DND-41 (cell line): ENCODE measurements at regions not wholly inside any gene's neighbourhood (a gene's known extent, or its start where the extent isn't known, plus 50 kb on each side); places are given as distances from the start of the nearest gene placed in this dataset.
"Not testable (repeated sequence)": the region's sequence is repeated elsewhere in the genome, so short reads cannot be mapped to it uniquely, and the experiment has no call there.

Experiments used
- ATAC-seq: fragments of 200-7000 bp; cut with Tn5 transposase; 3 replicates; pipeline ENCODE4 v1.9.1; 2021; ENCODE audit warnings: low read depth; ENCODE audit not compliant: insufficient read depth
- DNase-seq: peaks from one replicate; pipeline ENCODE4 v3.0.0-alpha.2; 2020
- H2AFZ ChIP-seq: 2 replicates; pipeline ENCODE4 v1.6.0; 2012; ENCODE audit warnings: low read depth, low read length
- H3K27ac ChIP-seq: 2 replicates; pipeline ENCODE4 v1.5.1; 2012; ENCODE audit warnings: low read length, inconsistent platforms
- H3K27me3 ChIP-seq: fragments of 200-600 bp; sonication (generic); 2 replicates; pipeline ENCODE4 v1.6.0; 2012; ENCODE audit warnings: low read length, mild to moderate bottlenecking, inconsistent platforms; ENCODE audit not compliant: insufficient read depth, poor library complexity
- H3K36me3 ChIP-seq: 2 replicates; pipeline ENCODE4 v1.5.1; 2012; ENCODE audit warnings: low read length, inconsistent platforms; ENCODE audit not compliant: insufficient read depth
- H3K4me1 ChIP-seq: 2 replicates; pipeline ENCODE4 v1.5.1; 2012; ENCODE audit warnings: mild to moderate bottlenecking, low read length; ENCODE audit not compliant: insufficient read depth
- H3K4me2 ChIP-seq: 2 replicates; pipeline ENCODE4 v1.6.0; 2012; ENCODE audit warnings: mild to moderate bottlenecking, moderate library complexity, low read length, inconsistent platforms; ENCODE audit not compliant: insufficient read depth
- H3K4me3 ChIP-seq, 2 experiments: fragments of 200-600 bp in 1 of 2; shearing (Covaris generic) in 1 of 2; 2 replicates each; pipeline ENCODE4 v1.5.1; 2012 to 2016; ENCODE audit warnings: inconsistent platforms in 2 of 2, low read length in 2 of 2, mild to moderate bottlenecking in 2 of 2, low read depth in 1 of 2, moderate library complexity in 1 of 2
- H3K79me2 ChIP-seq: 2 replicates; pipeline ENCODE4 v1.6.0; 2012; ENCODE audit warnings: low read length, inconsistent platforms; ENCODE audit not compliant: insufficient read depth
- H3K9ac ChIP-seq: 2 replicates; pipeline ENCODE4 v1.6.0; 2012; ENCODE audit warnings: low read depth, mild to moderate bottlenecking, inconsistent platforms, low read length, moderate library complexity
- H3K9me3 ChIP-seq: 2 replicates; pipeline ENCODE4 v1.5.1; 2012; ENCODE audit warnings: low read length, moderate library complexity, mild to moderate bottlenecking, inconsistent platforms; ENCODE audit not compliant: insufficient read depth, severe bottlenecking
- H4K20me1 ChIP-seq: 2 replicates; pipeline ENCODE4 v1.6.0; 2012; ENCODE audit warnings: low read length; ENCODE audit not compliant: insufficient read depth
- EZH2 ChIP-seq: IDR thresholded peaks from 3 replicates; pipeline ENCODE4 v1.6.1; 2012; ENCODE audit warnings: borderline replicate concordance, low read depth, mild to moderate bottlenecking, moderate library complexity, low read length, inconsistent platforms; ENCODE audit not compliant: severe bottlenecking
- TF ChIP-seq, protein P1 (sequence below): IDR thresholded peaks from 2 replicates; pipeline ENCODE4 v1.5.1; 2012; ENCODE audit warnings: borderline replicate concordance, low read length, moderate library complexity, mild to moderate bottlenecking; ENCODE audit not compliant: poor library complexity, severe bottlenecking; ENCODE audit errors: extremely low read depth

DNA sequence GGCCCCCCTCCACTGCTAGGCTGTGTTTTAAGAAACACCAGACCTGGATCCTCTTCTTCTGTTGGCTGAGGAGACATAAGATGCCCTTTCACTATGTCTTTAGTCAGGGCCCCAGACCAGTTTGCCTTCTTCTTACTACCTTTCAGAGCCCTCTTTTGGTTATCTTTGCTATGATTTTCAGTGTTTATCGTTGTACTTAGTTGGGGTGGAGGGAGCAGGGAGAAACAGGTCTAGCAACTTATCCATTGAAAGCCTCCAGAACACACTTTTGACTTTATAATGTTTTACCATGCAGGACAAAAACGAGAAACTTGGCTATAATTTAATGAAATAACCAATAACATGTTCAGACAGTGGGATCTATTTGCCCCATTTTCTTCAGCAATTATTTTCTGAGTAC lies 525.2 kb downstream of the TNS3 start:
- H3K4me3 ChIP-seq: no peak overlapping the region
- H3K36me3 ChIP-seq: no peaks in the 10 kb centered on the region
- no peak overlapping the region for H3K27ac ChIP-seq
- ATAC-seq: no peak
- H3K27me3 ChIP-seq: no peaks in the 10 kb centered on the region
- DNase-seq: no peak
- TF ChIP-seq, protein P1, sequence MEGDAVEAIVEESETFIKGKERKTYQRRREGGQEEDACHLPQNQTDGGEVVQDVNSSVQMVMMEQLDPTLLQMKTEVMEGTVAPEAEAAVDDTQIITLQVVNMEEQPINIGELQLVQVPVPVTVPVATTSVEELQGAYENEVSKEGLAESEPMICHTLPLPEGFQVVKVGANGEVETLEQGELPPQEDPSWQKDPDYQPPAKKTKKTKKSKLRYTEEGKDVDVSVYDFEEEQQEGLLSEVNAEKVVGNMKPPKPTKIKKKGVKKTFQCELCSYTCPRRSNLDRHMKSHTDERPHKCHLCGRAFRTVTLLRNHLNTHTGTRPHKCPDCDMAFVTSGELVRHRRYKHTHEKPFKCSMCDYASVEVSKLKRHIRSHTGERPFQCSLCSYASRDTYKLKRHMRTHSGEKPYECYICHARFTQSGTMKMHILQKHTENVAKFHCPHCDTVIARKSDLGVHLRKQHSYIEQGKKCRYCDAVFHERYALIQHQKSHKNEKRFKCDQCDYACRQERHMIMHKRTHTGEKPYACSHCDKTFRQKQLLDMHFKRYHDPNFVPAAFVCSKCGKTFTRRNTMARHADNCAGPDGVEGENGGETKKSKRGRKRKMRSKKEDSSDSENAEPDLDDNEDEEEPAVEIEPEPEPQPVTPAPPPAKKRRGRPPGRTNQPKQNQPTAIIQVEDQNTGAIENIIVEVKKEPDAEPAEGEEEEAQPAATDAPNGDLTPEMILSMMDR: no peak
- no peak for TF ChIP-seq EZH2
- no peak overlapping the region for H3K4me2 ChIP-seq
- no peaks in the 10 kb centered on the region for H3K9me3 ChIP-seq
- no peaks in the 10 kb centered on the region for H3K4me1 ChIP-seq
- no peak overlapping the region for H3K9ac ChIP-seq
- no peak overlapping the region for H2AFZ ChIP-seq
- H3K79me2 ChIP-seq: no peaks in the 10 kb centered on the region
- H4K20me1 ChIP-seq: no peaks in the 10 kb centered on the region

DNA sequence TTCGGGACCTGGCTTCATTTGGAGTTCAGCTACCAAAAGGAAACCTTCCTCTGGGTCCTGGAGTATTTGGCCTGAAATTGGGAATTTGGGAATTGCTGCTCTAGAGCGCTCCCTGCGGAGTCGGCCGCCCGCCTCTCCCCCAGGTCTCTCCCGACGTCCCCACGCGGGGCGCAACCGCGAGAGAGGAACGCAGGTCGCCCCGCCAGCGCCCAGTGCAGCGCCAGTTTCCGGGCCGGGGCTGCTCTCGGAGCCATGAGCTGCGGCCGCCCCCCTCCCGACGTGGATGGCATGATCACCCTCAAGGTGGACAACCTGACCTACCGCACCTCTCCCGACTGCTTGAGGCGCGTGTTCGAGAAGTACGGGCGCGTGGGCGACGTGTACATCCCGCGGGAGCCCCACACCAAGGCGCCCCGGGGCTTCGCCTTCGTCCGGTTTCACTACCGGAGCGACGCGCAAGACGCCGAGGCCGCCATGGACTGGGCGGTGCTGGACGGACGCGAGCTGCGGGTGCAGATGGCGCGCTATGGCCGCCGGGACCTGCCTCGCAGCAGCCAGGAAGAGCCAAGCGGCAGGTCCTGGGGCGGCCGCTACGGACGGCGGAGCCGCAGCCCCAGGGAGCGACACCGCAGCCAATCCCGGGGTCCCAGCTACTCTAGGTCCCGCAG lies 529.2 kb downstream of the TNS3 start:
- not testable (repeated sequence) for H3K36me3 ChIP-seq, H3K27me3 ChIP-seq, H3K79me2 ChIP-seq, DNase-seq, ATAC-seq, H4K20me1 ChIP-seq, H3K27ac ChIP-seq, H3K4me3 ChIP-seq, H3K9me3 ChIP-seq, H3K4me2 ChIP-seq, H3K4me1 ChIP-seq, H3K9ac ChIP-seq, H2AFZ ChIP-seq

DNA sequence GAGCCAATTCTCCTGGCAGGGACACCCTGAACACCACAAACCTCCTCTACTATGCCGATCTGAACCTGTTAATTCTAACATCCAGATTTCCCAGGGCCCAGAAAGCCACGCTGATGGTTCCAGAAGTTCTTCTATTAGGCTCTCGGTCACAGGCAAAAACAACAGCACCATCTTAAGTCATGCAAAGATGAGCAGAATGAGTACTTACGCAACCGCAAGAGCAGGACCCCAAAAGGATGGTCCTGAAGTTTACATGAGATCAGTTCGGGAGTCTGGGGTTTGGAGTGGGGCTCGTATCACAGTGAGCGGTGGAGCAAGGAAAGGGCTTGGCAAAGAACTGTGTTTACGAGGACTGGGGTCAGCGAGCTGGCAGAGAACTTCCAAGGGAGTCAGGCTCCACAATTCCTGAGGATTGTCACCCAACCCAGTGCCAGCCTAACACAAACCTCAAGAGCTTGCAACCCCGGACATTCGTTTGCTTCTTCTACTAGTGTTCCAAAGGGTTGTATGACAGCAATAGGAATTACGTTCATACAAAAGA lies 532.6 kb downstream of the TNS3 start:
- TF ChIP-seq, protein P1: no peak
- no peak for TF ChIP-seq EZH2
- Histone ChIP-seq H3K27ac (no peak overlapping the region), H3K9ac (no peak overlapping the region), H3K79me2 (no peaks in the 10 kb centered on the region), H2AFZ (no peak overlapping the region), H3K27me3 (no peaks in the 10 kb centered on the region), H3K36me3 (no peaks in the 10 kb centered on the region), H3K4me3 (no peak overlapping the region), H3K4me1 (no peaks in the 10 kb centered on the region), H3K9me3 (no peaks in the 10 kb centered on the region), H3K4me2 (no peak overlapping the region), H4K20me1 (no peaks in the 10 kb centered on the region)
- DNase-seq: no peak
- ATAC-seq: no peak

DNA sequence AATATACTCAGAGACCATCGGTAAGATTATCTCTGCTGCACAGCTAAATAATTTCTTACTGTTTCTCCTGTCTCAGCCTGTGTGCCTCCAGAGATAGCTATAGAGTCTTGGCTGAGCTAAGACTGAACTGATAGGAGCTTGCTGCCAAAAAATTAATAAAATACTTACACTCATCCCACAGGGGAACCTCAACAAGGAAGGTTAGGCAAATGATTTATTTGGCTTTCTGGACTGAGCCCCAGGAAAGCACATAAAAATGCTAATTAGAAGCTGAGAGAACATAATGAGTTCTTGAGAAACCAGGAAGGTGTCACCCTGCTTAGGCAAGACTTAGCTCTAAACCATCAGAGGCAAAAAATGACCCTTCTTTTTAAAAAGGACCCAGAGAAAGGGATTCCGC lies 534.5 kb downstream of the TNS3 start:
- Histone ChIP-seq H3K9ac (no peak overlapping the region), H4K20me1 (no peaks in the 10 kb centered on the region), H3K79me2 (no peaks in the 10 kb centered on the region), H2AFZ (no peak overlapping the region), H3K9me3 (no peaks in the 10 kb centered on the region), H3K4me2 (no peak overlapping the region), H3K27ac (no peak overlapping the region), H3K36me3 (no peaks in the 10 kb centered on the region), H3K27me3 (no peaks in the 10 kb centered on the region), H3K4me1 (no peaks in the 10 kb centered on the region), H3K4me3 (no peak overlapping the region)
- DNase-seq (no peak), ATAC-seq (no peak)
- TF ChIP-seq, protein P1: no peak
- TF ChIP-seq EZH2: no peak
